Stimulated activated CD4-positive, alpha-beta T cell treated with anti-CD3 and anti-CD28 coated beads, Interleukin-1b, Interleukin-23, amount 100 ng/mL, for 1 hour (primary cell): ENCODE measurements at regions not wholly inside any gene's neighbourhood (a gene's known extent, or its start where the extent isn't known, plus 50 kb on each side); places are given as distances from the start of the nearest gene placed in this dataset.

Experiments used
- DNase-seq, 2 donors: peaks; one replicate each; pipeline ENCODE4 v3.0.0-alpha.2; 2020; ENCODE audit warnings: low read depth in 2 of 2

GRCh38 chr12:91542666-91543065, 360.0 kb upstream of the DCN start:
- DNase-seq: no peak

- no peak for DNase-seq
Measured at GRCh38 chr12:91542067-91542466, 359.4 kb upstream of the DCN start.

GRCh38 chr12:91538418-91538817, 355.8 kb upstream of the DCN start:
- DNase-seq: no peak

- no peak for DNase-seq
Measured at GRCh38 chr12:91533366-91533765, 350.7 kb upstream of the DCN start.

GRCh38 chr12:91529829-91530228, 347.2 kb upstream of the DCN start:
- no peak for DNase-seq

GRCh38 chr12:91523831-91524230, 341.2 kb upstream of the DCN start:
- DNase-seq: no peak

- no peak for DNase-seq
Measured at GRCh38 chr12:91516695-91517047, 334.1 kb upstream of the DCN start.

- DNase-seq: no peak
Measured at GRCh38 chr12:91515944-91516694, 333.5 kb upstream of the DCN start.

GRCh38 chr12:91513313-91513712, 330.7 kb upstream of the DCN start:
- no peak for DNase-seq

GRCh38 chr12:91511795-91512420, 329.3 kb upstream of the DCN start:
- no peak for DNase-seq

GRCh38 chr12:91507754-91508153, 325.1 kb upstream of the DCN start:
- DNase-seq: no peak

GRCh38 chr12:91506452-91506851, 323.8 kb upstream of the DCN start:
- DNase-seq: no peak

GRCh38 chr12:91505006-91505405, 322.4 kb upstream of the DCN start:
- DNase-seq: no peak

GRCh38 chr12:91502208-91502607, 319.6 kb upstream of the DCN start:
- DNase-seq: no peak

- DNase-seq: no peak
Measured at GRCh38 chr12:91496337-91496736, 313.7 kb upstream of the DCN start.

GRCh38 chr12:91493308-91493707, 310.7 kb upstream of the DCN start:
- DNase-seq: no peak

GRCh38 chr12:91492648-91493047, 310.0 kb upstream of the DCN start:
- DNase-seq: no peak

GRCh38 chr12:91490667-91491311, 308.2 kb upstream of the DCN start:
- no peak for DNase-seq

GRCh38 chr12:91483471-91483985, 300.9 kb upstream of the DCN start:
- no peak for DNase-seq

- DNase-seq: no peak
Measured at GRCh38 chr12:91482231-91482630, 299.6 kb upstream of the DCN start.

GRCh38 chr12:91478500-91478899, 295.9 kb upstream of the DCN start:
- no peak for DNase-seq

GRCh38 chr12:91467686-91468085, 285.1 kb upstream of the DCN start:
- DNase-seq: no peak

- no peak for DNase-seq
Measured at GRCh38 chr12:91461061-91461460, 278.4 kb upstream of the DCN start.
